ENCODE measurements at regions not wholly inside any gene's neighbourhood (a gene's known extent, or its start where the extent isn't known, plus 50 kb on each side); places are given as distances from the start of the nearest gene placed in this dataset.
A peak's percentile ranks its signal among the peaks of the same experiment; 100 is the strongest.
"Not testable (repeated sequence)": the region's sequence is repeated elsewhere in the genome, so short reads cannot be mapped to it uniquely, and the experiment has no call there.

DNA sequence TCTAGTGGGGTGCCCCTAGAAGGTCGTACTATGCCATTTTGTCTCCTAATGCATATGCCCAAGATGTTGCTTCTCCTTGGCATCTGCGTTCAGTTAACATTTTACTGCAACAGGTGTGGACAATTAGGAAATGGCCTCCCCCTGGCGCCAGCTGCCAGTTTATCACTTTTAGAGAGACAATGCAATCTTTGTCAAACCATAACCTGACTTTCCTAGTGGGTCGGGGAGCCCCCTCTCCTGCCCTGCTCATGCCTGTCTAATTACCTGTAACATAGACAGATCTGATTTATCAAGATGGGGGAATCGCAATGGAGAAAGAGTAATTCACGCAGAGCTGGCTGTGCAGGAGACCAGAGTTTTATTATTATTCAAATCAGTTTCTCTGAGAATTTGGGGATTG, 353.7 kb upstream of the SGO1 start:
- DNase-seq, result no peak

DNA sequence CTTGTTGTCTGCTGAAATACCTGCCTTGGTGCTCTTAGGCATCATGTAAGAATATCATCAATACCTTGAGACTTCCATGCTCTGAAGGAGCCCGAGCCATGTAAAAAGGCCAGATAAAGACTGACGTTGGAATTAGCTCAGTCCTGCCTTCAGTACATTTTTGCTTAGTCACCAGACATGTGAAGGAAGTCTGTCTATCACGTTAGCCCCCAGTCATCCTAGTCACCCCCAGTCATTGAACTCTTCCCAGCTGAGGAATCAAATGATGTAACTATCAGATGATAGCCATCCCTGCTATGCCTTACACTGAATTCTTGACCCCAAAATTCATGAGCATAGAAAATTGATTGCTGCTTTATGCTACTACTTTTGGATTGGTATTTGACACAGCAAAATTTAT, 351.2 kb upstream of the SGO1 start:
- no peak for DNase-seq

DNA sequence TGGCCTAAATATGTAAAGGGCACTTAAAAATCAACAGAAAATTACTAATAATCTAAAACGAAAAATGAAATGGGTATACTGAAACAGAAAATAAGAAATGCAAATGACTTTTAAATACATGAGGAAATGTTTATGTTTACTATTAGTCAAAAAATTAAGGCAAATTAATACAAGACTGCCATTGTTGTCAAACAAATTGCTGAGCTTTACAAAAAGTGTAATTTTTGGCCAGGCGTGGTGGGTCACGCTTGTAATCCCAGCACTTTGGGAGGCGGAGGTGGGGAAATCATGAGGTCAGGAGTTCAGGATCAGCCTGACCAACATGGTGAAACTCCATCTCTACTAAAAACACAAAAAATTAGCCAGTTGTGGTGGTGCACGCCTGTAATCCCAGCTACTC, 343.9 kb upstream of the SGO1 start:
- DNase-seq, result no peak

DNA sequence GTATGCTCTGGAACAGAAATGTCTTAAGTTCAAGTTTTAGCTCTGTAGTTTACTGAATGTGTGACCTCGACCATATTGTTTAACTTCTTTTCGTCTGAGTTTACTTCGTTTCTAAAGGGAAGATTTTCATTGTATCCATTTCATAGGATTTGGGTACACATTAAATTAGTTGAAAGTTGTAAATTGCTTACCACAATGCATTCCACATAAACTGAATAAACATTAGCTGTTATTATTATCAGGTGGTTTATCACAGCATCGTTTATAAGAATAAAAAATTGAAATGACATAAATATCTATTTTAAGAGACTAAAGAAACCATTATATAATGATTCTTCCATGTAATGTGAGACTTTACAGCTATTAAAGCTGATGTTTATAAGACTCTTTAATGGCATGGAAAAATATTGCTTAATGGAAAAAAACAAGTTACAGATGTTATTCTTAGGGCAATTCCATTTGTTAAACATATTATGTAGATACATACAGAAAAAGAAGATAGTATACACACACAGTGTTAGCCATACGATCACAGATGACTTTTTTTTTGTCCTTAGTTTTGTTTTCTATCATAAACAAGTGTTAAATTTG, 342.3 kb upstream of the SGO1 start:
- DNase-seq, result no peak

DNA sequence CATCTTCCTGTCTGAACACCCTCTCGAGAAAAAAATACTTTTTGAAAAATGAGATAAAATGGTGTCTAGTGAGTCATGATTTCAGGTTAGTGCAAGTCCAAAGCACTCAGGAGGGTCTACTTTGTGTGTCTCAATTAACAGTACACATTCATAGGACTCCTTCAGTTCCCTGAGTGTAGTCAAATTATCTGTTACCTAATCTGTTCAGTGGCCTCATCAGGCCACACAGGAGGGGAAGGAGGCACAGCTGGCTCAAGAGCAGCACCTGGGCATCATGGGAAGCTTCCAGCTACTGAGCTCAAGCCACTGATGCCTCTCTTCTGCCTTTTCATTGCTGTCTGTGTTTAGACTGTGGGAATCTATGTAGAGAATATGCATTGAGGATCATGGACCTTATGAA, 341.4 kb upstream of the SGO1 start:
- DNase-seq, result no peak

DNA sequence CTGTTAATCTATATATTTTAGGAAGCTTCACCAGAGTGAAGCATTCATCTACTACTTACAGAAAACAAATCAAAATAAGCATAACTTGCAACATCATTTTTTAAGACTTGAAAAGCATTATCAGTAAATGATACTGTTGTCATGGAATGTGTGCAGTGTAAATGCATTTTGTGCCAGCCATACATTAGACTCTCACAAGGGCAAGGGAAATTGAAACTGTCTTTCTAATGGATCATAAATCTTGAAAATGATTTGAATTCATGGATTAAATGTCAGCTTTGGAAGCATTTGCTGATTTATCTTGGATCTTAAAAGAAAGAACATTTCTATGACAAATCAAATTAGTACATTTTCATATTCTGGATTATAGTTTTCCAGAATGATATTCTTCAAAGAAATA, 338.3 kb upstream of the SGO1 start:
- no peak for DNase-seq

DNA sequence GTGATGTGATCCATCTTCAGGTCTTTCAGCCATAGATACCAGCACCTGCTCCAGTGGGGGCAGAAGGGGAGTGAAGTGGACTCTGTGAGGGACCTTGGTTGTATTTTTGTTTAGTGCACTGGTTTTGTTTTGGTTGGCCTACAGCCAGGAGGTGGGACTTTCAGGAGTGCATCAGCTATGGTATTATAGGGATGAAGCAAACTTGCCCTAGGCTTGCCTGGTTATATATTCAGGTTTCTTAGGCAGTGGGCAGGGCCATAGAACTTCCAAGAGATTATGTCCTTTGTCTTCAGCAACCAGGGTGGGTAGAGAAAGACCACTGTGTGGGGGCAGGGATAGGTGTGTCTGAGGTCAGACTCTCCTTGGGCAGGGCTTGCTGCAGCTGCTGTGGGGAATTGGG, 337.3 kb upstream of the SGO1 start:
- DNase-seq, result no peak

DNA sequence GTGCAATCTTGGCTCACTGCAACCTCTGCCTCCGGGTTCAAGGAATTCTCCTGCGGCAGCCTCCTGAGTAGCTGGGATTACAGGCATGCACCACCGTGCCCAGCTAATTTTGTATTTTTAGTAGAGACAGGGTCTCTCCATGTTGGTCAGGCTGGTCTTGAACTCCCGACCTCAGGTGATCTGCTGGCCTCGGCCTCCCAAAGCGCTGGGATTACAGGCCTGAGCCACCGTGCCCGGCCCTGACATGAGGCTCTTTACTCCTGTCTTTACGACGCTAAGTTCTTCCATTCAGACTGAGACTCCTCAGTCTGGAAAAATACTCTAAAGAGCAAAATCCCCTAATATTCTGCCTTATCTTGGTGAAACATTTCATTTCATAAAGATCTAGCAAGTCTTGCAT, 331.3 kb upstream of the SGO1 start:
- not testable (repeated sequence) for DNase-seq

DNA sequence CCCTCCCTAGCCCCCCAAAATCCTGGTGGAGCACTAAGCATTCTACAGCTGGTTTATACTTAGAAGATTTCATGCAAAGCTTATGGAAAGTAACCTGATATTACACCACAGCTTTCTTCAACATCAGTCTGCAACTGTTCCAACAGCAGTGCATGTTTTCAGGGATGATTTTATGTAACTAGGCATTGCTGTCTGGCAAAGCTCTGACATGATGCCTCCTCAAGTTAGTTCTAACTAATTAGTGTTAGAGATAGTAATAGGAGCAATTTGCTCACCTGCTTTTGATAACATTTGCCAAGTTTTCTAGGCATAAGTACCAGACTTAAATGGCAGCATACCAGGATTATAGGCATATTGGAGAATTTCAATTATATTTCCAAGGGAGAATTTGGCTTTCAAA, 330.3 kb upstream of the SGO1 start:
- no peak for DNase-seq

DNA sequence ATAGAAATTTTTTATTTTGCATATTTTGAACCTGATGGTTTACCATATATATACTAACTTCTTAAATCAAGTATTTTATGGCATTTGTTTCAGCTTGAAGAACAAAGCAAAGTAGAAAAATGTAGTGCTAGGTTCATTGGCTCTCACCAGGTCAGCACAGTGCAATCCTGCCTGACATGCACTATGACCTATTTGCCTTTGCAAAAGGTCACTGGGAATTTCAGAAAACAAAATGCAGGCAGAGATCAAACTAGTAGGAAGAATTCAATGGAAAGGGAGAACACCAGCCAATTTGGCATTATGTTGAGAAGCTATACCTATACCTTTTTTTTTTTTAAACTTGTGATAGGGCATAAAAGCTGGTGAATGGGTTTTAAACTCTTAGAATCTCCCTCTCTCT, 329.8 kb upstream of the SGO1 start:
- DNase-seq, result no peak

DNA sequence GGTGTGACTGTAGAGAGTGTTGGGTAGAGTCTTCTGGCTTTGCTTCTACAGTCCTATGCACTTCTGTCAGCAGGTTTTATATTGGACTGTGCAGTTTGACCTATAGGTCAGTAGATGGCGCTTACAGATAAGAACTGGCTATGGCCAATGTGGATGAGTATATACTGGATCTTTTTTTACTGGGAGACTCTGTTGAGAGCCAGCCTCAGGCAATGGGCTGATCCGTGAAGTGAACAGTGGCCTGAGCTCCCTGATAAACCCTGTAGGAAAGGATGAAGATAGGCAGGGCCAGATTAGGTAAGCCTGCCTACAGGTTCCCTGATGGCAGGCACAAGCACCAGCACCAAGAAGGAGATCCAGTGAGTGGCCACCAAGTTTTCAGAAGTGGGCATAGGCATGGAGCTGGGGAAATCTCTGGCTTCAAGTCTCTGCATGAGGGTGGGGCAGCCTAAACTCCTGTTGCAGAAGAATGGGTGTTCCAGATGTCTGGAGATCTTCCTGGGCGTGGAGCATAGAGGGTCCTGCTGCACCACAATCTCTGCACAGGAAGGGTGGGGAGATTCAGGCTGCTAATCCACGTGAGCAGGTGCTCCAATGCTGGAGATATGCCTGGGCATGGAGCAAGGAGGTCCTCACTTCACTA, 326.0 kb upstream of the SGO1 start:
- DNase-seq, result peak; percentile 22 to 79

DNA sequence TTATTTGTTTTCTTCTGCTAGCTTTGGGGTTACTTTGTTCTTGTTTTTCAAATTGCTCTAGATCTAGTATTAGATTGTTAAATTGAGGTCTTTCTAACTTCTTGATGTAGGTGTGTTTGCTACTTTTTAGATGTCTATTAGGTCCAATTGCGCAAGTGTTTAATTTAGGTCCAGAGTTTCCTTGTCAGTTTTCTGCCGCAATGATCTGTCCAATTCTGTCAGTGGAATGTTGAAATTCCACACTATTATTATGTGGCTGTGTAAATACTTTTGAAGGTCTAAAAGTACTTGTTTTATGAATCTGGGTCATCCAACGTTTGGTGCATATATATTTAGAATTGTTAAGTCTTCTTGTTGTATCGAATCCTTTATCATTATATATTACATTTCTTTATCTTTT, 324.4 kb upstream of the SGO1 start:
- DNase-seq, result no peak

DNA sequence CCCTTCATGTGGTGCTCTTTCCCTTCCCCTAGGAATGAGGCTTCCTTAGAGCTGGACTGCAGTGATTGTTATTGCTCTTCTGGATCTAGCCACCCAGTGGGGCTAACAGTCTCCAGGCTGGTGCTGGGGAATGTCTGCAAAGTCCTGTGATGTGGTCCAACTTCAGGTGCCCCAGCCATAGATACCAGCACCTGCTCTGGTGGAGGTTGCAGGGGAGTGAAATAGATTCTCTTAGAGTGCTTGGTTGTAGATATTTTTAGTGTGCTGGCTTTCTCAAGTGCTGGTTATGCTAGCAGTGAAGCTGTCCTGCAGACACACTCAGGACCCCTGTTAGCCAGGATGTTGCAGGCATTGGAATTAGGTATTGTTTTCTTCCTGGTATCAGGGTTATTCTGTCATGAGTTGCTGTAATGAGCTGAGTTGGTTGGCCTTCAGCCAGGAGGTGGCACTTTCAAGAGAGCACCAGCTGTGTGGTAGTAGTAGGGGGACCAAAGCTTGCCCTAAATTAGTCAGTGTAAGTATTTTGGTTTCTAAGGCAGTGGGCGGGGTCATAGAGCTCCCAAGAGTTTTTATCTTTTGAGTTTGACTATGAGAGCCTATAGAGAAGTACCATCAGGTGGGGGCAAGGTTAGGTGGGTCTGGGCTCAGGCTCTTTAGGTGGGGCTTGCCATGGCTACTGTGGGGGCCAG, 317.5 kb upstream of the SGO1 start:
- DNase-seq, result no peak

DNA sequence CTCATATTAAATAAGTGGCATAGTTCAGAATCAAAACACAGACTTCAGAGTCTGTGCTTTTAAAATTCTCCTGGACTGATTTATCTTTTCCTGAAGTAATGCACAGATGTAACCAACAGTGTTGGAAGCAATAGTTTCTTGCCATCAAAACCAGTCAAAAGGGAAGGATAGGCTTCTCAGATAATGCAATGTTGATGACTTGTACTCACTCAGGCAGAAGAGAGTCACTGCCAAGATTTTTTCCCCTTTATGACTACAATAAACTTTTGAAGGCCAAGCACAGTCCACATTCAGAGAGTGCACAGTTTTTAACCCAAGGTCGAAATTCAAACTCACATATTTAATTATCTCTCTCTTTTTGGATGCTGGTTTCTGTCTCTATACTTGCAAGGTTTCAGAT, 305.0 kb upstream of the SGO1 start:
- no peak for DNase-seq

DNA sequence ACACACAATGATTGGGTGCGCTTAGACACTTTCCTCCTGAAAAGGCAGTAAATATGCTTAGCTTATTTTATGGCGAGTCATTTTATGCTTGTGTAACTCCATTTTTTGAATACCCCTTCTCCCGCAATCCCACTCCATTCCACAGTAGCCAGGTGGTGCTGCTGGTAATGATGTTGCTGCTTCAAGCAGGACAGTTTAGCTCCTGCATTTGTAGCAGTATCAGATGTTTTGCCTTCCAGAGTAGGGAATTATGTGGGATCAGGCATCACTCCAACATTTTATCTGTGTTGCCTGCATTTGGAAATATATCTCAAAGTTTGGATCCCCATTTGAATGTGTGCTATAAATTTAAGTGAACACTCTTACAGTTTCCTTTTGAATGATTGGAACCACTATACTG, 302.1 kb upstream of the SGO1 start:
- DNase-seq, result no peak

DNA sequence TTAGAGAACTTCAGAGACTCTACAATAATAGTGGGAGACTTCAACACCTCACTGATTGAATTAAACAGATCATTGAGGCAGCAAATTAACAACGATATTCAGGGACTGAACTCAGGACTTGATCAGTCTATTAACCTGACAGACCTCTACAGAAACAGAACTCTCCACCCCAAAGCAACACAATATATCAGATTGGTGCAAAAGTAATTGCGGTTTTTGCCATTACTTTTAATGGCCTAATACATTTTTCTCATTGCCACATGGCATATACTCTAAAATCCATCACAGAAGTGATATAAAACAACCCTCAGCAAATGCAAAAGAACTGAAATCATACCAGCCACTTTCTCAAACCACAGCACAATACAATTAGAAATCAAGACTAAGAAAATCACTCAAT, 298.1 kb upstream of the SGO1 start:
- no peak for DNase-seq

DNA sequence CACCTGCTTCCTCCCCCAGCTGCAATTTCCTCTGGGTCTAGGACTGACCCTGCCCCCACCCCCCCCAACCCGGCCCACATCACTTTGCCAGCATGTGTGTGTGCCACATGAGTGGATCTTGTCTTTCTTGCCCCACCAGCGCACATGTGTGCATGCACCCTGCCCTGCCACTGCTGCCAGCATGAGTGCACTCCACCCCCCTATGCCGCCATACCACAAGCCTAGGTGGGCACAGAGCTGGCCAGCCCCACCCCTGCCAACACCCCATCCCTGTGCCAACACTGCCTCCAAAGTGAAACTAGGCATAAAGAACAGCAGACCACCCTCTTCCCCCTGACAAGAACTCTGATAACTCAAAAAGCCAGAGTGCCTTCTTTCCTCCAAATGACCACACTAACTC, 296.3 kb upstream of the SGO1 start:
- DNase-seq, result no peak

DNA sequence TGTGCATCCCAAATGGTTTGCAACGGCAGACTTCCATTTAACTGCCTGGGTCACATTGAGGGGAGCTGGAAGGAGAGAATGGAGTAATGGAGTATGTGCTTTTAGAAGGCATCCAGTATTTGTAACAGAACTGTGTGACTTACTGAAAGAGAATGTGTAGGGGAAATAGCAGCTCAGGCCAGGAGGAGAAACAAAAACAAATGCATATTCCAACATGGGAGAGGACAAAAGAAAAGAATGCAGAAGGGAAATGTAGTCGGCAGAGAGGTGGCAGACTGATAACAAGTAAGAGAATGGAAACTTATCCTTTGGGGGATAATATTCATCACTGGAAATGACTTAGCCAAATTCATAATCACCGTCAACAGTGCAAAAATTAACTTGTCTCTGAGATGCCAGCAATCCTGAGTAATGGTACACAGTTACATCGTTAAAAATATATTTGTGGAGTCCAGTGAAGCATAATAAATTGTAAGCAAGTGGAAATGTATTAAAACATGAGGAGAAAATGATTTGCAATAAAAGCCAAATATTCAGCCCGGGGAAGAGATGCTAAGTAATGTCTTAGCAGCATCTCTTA, 294.9 kb upstream of the SGO1 start:
- DNase-seq, result no peak

DNA sequence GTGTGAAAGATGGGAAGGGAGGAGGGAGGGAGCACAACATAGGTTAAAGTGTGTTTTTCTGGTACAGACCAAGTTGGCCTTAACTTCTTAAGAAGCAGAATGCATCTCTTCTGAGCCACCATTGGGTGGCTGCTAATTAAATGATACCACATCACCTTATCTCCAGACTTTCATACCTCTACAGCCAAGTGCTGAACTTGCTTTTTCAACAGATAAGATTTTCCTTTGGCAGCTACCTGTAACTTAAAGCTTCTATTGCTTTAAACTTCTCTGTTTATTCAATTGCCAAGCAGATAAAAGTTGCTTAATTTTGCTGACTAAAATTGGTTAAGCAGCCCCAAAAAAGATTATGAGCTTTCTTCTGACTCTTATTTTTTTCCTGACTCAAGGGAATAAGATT, 292.4 kb upstream of the SGO1 start:
- DNase-seq, result no peak

DNA sequence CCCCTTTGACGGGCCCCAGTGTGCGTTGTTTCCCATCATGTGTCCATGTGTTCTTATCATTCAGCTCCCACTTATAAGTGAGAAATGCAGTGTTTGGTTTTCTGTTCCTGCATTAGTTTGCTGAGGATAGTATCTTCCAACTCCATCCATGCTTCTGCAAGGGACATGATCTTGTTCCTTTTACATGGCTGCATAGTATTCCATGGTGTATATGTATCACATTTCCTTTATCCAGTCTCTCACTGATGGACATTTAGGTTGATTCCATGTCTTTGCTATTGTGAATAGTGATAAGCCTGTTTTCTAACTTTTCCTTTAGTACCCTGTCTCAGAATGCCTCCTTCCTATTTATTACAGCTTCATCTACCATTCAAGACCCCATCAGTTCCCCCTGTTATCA, 278.2 kb upstream of the SGO1 start:
- not testable (repeated sequence) for DNase-seq

DNA sequence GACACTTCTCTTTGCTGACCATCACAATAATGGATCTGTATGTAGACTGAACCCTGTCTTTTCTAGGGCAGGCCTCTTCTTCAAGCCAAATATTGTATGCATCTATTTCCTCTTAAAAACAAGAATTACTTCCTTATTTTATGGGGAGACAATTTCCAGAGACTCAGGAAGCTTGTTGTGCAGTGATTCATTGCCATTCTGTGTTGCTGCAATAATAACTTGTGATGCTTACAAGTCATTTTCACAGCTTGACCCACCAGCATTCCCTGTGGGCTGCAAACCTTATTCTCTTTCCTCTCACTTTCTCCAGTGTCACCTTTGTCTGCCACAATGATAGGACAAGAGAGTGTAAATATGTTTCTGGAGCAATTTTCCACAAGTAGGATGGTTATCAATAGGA, 276.7 kb upstream of the SGO1 start:
- DNase-seq, result no peak

DNA sequence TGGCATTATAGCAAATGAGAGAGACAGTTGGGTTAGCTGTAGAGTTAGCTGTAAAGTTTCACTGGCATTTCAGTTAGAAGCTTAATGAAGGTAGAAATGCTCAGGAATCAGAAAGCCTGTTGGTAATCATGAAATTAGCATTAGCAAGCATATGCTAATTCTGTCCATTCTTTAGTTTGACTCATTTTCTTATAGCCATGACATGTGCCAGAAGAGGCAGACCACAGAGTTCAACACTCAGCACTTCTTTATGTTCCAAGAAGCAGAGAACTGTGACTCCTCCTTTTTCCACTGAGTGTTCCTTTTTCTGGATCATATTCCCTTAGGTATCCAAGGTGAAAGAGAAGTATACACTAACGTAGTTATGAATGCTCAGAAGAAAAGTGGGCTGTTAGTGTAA, 276.2 kb upstream of the SGO1 start:
- DNase-seq, result no peak

DNA sequence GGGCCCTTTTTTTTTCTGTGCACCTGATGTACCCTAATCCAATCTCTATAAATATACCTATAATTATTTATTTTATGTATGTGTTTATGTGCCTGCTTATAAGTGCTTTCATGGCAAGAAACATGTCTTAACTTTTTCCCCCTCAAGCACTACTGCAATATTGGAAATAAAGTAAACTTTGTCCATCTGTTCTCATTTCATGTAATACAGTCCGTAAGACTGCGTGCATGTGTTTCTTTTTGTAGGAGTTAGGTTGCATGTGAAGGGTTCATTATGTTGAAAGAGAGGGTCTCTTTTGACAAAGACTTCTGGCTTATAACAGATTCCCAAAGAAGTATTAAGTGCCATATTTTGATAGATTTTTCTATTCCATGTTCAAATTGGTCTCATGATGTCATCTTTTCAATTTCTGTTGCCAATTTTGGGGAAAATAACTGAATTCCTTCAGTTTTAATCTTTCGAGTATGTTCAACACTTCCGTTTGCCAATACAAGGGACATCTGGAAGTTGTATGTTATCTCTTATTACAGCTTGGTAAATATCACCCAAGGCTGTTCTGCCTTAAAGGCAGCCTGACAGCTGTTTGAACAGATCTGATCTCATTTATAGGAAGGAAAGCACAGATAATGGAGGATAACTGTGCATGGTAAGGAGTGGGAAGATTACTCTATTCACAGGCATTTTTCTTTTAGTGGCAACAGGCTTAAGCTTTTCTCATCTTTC, 273.1 kb upstream of the SGO1 start:
- DNase-seq, result no peak

DNA sequence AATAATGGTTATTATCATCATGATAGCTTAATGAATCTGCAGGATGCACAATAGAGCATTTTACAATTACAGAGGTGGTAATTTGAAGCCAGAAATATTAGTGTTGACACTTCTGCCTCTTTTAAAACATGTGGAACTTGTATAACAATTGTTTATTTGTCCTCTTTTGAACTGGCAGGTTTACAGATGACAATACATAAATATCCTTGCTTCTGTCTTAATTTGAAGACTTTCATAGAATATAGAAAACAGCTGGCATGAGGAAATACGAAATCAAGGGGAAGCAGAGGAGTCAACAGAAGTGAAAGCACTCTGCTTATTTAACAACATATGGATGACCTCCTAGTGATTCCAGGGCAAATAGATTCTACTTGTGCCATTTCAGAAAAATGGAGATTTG, 270.5 kb upstream of the SGO1 start:
- DNase-seq, result no peak

Data from SW 1271 (cell line).